Left lung (tissue), 4 donors: ENCODE measurements at regions not wholly inside any gene's neighbourhood (a gene's known extent, or its start where the extent isn't known, plus 50 kb on each side); places are given as distances from the start of the nearest gene placed in this dataset.
"Not testable (repeated sequence)": the region's sequence is repeated elsewhere in the genome, so short reads cannot be mapped to it uniquely, and the experiment has no call there.

Experiments
- ATAC-seq: fragments of 200-7000 bp; cut with Tn5 transposase; one replicate; pipeline ENCODE4 v1.9.1; 2020; ENCODE audit warnings: moderate library complexity
- DNase-seq, 4 donors: peaks; one replicate each; pipeline ENCODE4 v3.0.0-alpha.2; 2013 to 2020
- H3K27ac ChIP-seq, 2 donors: fragments of 200-600 bp; sonication (generic) in 1 of 2; one replicate each; pipeline versions ENCODE4 v1.5.0 to v1.8.0; 2020 to 2021
- H3K27me3 ChIP-seq, 2 donors: fragments of 200-600 bp; sonication (generic) in 1 of 2; one replicate each; pipeline versions ENCODE4 v1.5.0 to v1.8.0; 2020 to 2021
- H3K36me3 ChIP-seq, 2 donors: fragments of 200-600 bp; sonication (generic) in 1 of 2; one replicate each; pipeline versions ENCODE4 v1.5.0 to v1.8.0; 2020 to 2021
- H3K4me1 ChIP-seq, 2 donors: fragments of 200-600 bp; one replicate each; pipeline ENCODE4 v1.8.0; 2021
- H3K4me3 ChIP-seq, 2 donors: fragments of 200-600 bp; sonication (generic) in 1 of 2; one replicate each; pipeline versions ENCODE4 v1.5.0 to v1.8.0; 2020 to 2021; ENCODE audit warnings: mild to moderate bottlenecking in 1 of 2
- H3K9me3 ChIP-seq, 2 donors: fragments of 200-600 bp; sonication (generic) in 1 of 2; one replicate each; pipeline versions ENCODE4 v1.5.0 to v1.8.0; 2020 to 2021
- intact Hi-C, 2 donors: fragments of 100-400 bp; cut with DNase I; formaldehyde crosslinking; loops; one replicate each; pipeline versions ENCODE4 v1.11.2 to v1.14.2; 2022
- TF ChIP-seq, protein P1 (sequence below), 2 donors: fragments of 200-600 bp; sonication (generic) in 1 of 2; IDR thresholded peaks; one replicate each; pipeline versions ENCODE4 v1.5.0 to v1.8.0; 2021; ENCODE audit warnings: antibody characterized with exemption in 2 of 2
- donor health status: DM: no; HTN: yes; CAD: no.
- donor health status: DM: no; HTN: no; CAD: no.

- Histone ChIP-seq H3K9me3 (peaks cover 0 to 10% of the 10 kb centered on the region in 2 donors), H3K27ac (no peak overlapping the region), H3K27me3 (no peaks in the 10 kb centered on the region), H3K4me1 (no peaks in the 10 kb centered on the region), H3K36me3 (no peaks in the 10 kb centered on the region), H3K4me3 (no peak overlapping the region)
- no peak for DNase-seq
- intact Hi-C loops: no loop called here
- ATAC-seq: no peak
- TF ChIP-seq, protein P1, sequence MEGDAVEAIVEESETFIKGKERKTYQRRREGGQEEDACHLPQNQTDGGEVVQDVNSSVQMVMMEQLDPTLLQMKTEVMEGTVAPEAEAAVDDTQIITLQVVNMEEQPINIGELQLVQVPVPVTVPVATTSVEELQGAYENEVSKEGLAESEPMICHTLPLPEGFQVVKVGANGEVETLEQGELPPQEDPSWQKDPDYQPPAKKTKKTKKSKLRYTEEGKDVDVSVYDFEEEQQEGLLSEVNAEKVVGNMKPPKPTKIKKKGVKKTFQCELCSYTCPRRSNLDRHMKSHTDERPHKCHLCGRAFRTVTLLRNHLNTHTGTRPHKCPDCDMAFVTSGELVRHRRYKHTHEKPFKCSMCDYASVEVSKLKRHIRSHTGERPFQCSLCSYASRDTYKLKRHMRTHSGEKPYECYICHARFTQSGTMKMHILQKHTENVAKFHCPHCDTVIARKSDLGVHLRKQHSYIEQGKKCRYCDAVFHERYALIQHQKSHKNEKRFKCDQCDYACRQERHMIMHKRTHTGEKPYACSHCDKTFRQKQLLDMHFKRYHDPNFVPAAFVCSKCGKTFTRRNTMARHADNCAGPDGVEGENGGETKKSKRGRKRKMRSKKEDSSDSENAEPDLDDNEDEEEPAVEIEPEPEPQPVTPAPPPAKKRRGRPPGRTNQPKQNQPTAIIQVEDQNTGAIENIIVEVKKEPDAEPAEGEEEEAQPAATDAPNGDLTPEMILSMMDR (IDR thresholded peaks at IDR 0.05): no peak
Observed at GRCh38 chr5:98333921-98334320, 439.5 kb upstream of the RGMB start.

GRCh38 chr5:98334946-98335345 is 438.5 kb upstream of the RGMB start:
- Histone ChIP-seq H3K4me1 (no peaks in the 10 kb centered on the region), H3K4me3 (no peak overlapping the region), H3K27me3 (no peaks in the 10 kb centered on the region), H3K9me3 (peaks cover 0 to 10% of the 10 kb centered on the region in 2 donors), H3K27ac (no peak overlapping the region), H3K36me3 (no peaks in the 10 kb centered on the region)
- no peak for DNase-seq
- intact Hi-C loops: no loop called here
- ATAC-seq: no peak
- TF ChIP-seq, protein P1 (IDR thresholded peaks at IDR 0.05): no peak

DNA sequence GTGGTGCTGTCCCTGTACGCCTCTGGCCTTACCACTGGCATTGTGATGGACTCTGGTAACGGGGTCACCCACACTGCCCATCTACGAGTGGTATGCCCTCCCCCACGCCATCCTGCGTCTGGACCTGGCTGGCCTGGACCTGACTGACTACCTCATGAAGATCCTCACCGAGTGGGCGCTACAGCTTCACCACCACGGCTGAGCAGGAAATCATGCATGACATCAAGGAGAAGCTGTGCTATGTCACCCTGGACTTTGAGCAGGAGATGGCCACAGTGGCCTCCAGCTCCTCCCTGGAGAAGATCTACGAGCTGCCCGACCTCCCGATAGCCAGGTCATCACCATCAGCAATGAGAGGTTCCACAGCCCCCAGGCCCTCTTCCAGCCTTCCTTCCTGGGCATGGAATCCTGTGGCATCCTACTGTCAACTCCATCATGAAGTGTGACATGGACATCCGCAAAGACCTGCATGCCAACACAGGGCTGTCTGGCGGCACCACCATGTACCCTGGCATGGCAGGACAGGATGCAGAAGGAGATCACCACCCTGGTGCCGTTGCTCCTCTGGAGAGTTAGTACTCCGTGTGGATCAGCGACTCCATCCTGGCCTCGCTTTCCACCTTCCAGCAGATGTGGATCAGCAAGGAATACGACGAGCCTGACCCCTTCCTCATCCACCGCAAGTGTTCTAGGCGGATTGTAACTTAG is 434.2 kb upstream of the RGMB start:
- Histone ChIP-seq H3K4me3 (no peak overlapping the region), H3K4me1 (no peaks in the 10 kb centered on the region), H3K27ac (no peak overlapping the region), H3K9me3 (peaks cover 0 to 5% of the 10 kb centered on the region in 2 donors), H3K36me3 (no peaks in the 10 kb centered on the region), H3K27me3 (no peaks in the 10 kb centered on the region)
- intact Hi-C loops: no loop called here
- ATAC-seq (no peak), DNase-seq (peak in 1 of 4 donors; percentile 49)
- TF ChIP-seq, protein P1 (IDR thresholded peaks at IDR 0.05): no peak

DNA sequence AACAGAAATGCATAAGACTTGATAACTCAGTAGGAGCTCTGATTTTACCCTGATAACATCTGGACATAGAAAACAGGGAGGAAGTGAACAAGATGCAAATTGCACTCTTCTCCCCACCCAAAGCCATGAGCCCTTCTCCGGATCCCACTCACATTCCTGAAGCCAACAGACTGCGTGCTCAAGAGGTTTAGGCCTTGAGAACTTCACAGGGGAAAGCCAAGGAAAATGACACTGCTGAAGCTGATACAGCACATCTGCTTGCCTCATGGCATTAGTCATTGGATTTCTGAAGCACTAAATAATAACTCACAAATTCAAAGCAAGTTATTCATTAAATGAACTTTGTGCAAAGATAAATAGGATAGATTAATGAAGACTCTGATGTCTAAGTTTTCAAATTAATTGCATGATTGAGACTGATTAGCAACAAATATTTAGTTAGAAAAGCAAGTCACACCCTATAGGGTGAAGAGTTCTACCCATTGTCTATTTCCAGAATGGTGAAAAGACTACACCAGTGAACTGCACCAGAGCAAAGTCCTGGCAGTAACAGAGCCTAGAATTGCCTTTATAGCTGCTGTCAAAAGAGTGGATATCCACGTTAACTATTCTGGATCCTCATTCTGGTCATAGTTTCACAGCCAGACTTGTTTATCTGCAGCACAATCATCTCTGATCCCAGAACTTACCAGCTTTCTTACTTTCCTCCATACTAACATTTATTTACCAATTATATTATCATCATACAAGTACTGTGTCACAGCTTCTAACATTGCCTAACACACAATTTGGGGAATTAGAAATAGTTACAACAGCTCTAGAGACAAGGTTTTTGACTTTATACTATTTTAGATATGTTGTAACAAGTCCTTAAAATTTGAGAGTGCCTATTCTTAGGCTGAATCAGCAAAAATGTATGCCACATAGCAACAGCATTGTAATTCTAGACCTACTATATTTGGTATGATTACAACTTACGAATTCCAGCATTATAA is 432.1 kb upstream of the RGMB start:
- no peak overlapping the region for H3K27ac ChIP-seq
- no peaks in the 10 kb centered on the region for H3K4me1 ChIP-seq
- DNase-seq (no peak), ATAC-seq (peak; percentile 36)
- H3K27me3 ChIP-seq: no peaks in the 10 kb centered on the region
- H3K9me3 ChIP-seq: peaks cover 0 to 5% of the 10 kb centered on the region in 2 donors
- H3K36me3 ChIP-seq: no peaks in the 10 kb centered on the region
- intact Hi-C loops: no loop called here
- H3K4me3 ChIP-seq: no peak overlapping the region
- TF ChIP-seq, protein P1 (IDR thresholded peaks at IDR 0.05): no peak

- H3K9me3 ChIP-seq, intact Hi-C loops, DNase-seq, H3K4me1 ChIP-seq, H3K27me3 ChIP-seq, ATAC-seq, H3K27ac ChIP-seq, H3K36me3 ChIP-seq, H3K4me3 ChIP-seq: not testable (repeated sequence)
Observed at GRCh38 chr5:98342958-98343660, 430.4 kb upstream of the RGMB start.
